Suprapubic skin (tissue), 4 donors: ENCODE measurements at regions not wholly inside any gene's neighbourhood (a gene's known extent, or its start where the extent isn't known, plus 50 kb on each side); places are given as distances from the start of the nearest gene placed in this dataset.

Experiments
- DNase-seq, 2 donors: peaks; one replicate each; pipeline ENCODE4 v3.0.0-alpha.2; 2019; ENCODE audit warnings: low spot score in 2 of 2
- H3K27ac ChIP-seq: fragments of 200-600 bp; sonication (generic); one replicate; pipeline ENCODE4 v1.5.1; 2019
- H3K27me3 ChIP-seq: fragments of 200-600 bp; sonication (generic); one replicate; pipeline ENCODE4 v1.5.1; 2019
- H3K36me3 ChIP-seq: fragments of 200-600 bp; sonication (generic); one replicate; pipeline ENCODE4 v1.5.1; 2019
- H3K4me1 ChIP-seq: fragments of 200-600 bp; sonication (generic); one replicate; pipeline ENCODE4 v1.5.1; 2019
- H3K4me3 ChIP-seq: fragments of 200-600 bp; sonication (generic); one replicate; pipeline ENCODE4 v1.5.1; 2019; ENCODE audit warnings: mild to moderate bottlenecking
- H3K9me3 ChIP-seq: fragments of 200-600 bp; sonication (generic); one replicate; pipeline ENCODE4 v1.5.1; 2019
- CTCF ChIP-seq, 2 donors: fragments of 200-600 bp in 1 of 2; fragments of 450-650 bp in 1 of 2; sonication (generic) in 1 of 2; IDR thresholded peaks; one replicate each; pipeline ENCODE4 v1.5.1; 2016 to 2019; ENCODE audit warnings: antibody characterized with exemption in 2 of 2, mild to moderate bottlenecking in 1 of 2, moderate library complexity in 1 of 2
- EP300 ChIP-seq: sonication (generic); formaldehyde crosslinking; IDR thresholded peaks from one replicate; pipeline ENCODE4 v1.6.1; 2017; ENCODE audit warnings: antibody characterized with exemption
- POLR2A ChIP-seq, 2 donors: fragments of 450-650 bp; IDR thresholded peaks; one replicate each; pipeline ENCODE4 v1.6.1; 2017; ENCODE audit warnings: antibody characterized with exemption in 2 of 2, mild to moderate bottlenecking in 2 of 2, moderate library complexity in 2 of 2
- POLR2AphosphoS5 ChIP-seq, 3 donors: sonication (generic); formaldehyde crosslinking; IDR thresholded peaks; one replicate each; pipeline ENCODE4 v1.6.1; 2017; ENCODE audit warnings: antibody characterized with exemption in 3 of 3
- WGBS: methylation state at CpG from one replicate; pipeline ENCODE4 v1.1.5; 2018; 5-methylcytosine and 5-hydroxymethylcytosine counted together

DNA sequence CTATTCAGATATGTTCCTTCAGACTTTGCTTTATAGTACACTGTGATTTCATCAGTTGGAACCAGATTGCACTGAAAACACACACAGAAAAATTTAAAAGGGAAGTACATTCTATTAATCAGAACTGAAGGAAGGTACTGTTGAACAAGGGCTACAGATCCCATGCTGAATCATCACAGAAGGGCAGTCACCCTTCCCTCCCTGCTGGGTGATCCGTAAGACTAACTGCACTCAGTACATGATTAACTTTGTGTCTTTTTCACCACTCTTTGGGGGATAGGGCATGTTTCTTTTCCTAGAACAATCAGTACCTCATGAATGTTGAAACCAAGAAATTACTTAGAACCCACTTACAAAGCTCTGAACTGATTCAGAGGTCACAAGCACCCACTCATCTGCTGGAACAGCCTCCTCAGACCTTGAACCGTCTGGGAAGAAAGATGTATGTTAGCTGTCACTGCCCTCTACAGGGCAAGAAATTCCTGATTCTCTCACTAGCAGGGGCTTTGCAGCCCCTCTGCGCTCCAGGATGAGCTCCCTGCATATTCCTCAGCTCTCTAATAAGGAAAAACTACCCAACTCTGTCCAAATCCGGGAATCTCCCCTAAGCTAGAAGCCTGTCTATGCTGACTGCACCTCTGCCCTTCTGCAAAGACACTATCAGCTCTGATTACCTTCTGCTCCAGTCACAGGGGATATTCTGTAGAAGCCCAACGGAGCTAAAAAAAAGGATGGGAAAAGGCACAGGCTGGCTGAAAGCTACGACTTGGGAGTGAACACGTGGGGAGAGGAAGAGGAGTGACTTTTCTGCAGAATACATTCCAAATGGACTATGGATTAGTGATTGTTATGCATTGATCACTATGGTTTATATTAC lies 51.0 kb downstream of the IARS1 start:
- WGBS, result 69% methylated on average over 7 of the region's 7 CpGs
- Histone ChIP-seq H3K27ac (no peak overlapping the region), H3K27me3 (no peaks in the 10 kb centered on the region), H3K9me3 (no peaks in the 10 kb centered on the region), H3K4me3 (no peak overlapping the region), H3K4me1 (no peaks in the 10 kb centered on the region), H3K36me3 (peaks cover 100% of the 10 kb centered on the region)
- no peak for DNase-seq
- TF ChIP-seq POLR2AphosphoS5 (IDR thresholded peaks at IDR 0.05), result no peak
- TF ChIP-seq EP300, result no peak
- TF ChIP-seq CTCF (IDR thresholded peaks at IDR 0.05), result no peak
- TF ChIP-seq POLR2A (IDR thresholded peaks at IDR 0.05), result no peak

DNA sequence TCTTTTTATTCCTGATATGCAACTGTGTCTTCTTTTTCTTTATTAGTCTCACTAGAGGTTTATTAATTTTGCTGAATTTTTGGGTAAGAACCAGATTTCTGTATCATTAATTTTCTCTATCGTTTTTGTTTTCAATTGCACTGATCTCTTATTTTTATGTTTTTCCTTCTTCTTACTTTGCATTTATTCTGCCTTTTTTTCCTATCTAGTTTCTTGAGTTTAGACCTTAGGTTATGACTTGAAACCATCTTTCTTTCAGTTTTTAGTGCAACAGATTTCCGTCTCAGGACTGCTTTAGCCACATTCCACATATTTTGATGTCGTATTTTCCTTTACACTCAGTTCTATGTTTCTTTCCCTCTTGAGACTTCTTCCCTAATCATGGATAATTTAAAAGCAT lies 56.6 kb downstream of the IARS1 start:
- Histone ChIP-seq H3K27me3 (no peaks in the 10 kb centered on the region), H3K4me3 (no peak overlapping the region), H3K36me3 (peaks cover 77% of the 10 kb centered on the region), H3K9me3 (no peaks in the 10 kb centered on the region), H3K4me1 (no peaks in the 10 kb centered on the region), H3K27ac (no peak overlapping the region)
- no peak for DNase-seq
- TF ChIP-seq EP300 (no peak), POLR2AphosphoS5 (IDR thresholded peaks at IDR 0.05) (no peak), POLR2A (IDR thresholded peaks at IDR 0.05) (no peak), CTCF (IDR thresholded peaks at IDR 0.05) (no peak)
- WGBS, result 97% methylated on average over 3 of the region's 3 CpGs

- no peak for DNase-seq
- 94% methylated on average over 4 of the region's 4 CpGs for WGBS
- Histone ChIP-seq H3K27ac (no peak overlapping the region), H3K27me3 (no peaks in the 10 kb centered on the region), H3K4me1 (no peaks in the 10 kb centered on the region), H3K36me3 (peaks cover 72% of the 10 kb centered on the region), H3K9me3 (no peaks in the 10 kb centered on the region), H3K4me3 (no peak overlapping the region)
- TF ChIP-seq POLR2A (IDR thresholded peaks at IDR 0.05) (no peak), POLR2AphosphoS5 (IDR thresholded peaks at IDR 0.05) (no peak), CTCF (IDR thresholded peaks at IDR 0.05) (no peak), EP300 (no peak)
Measured at GRCh38 chr9:92236465-92236864, 57.0 kb downstream of the IARS1 start.

DNA sequence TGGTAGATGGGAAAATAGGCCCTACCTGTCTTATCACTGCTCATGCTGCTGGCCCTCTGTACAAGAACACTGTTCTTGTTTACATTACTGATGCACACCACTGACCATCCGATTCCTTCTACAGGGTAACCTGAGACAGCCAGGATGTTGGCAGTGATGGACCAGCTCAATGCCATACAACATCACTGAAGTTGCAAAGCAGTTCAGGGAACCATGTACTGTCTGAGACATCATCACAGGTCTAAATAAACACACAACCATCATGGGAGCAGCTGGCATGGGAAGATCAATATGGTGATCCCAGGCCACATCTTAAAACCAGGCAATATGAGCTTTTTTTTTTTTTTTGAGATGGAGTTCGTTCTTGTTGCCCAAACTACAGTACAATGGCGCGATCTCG lies 59.0 kb downstream of the IARS1 start:
- DNase-seq, result no peak
- Histone ChIP-seq H3K9me3 (no peaks in the 10 kb centered on the region), H3K27me3 (no peaks in the 10 kb centered on the region), H3K4me1 (no peaks in the 10 kb centered on the region), H3K27ac (no peak overlapping the region), H3K4me3 (no peak overlapping the region), H3K36me3 (peaks cover 58% of the 10 kb centered on the region)
- 96% methylated on average over 5 of the region's 5 CpGs for WGBS
- TF ChIP-seq POLR2AphosphoS5 (IDR thresholded peaks at IDR 0.05) (no peak), POLR2A (IDR thresholded peaks at IDR 0.05) (no peak), EP300 (no peak), CTCF (IDR thresholded peaks at IDR 0.05) (no peak)

- Histone ChIP-seq H3K9me3 (no peaks in the 10 kb centered on the region), H3K36me3 (peaks cover 52% of the 10 kb centered on the region), H3K4me1 (no peaks in the 10 kb centered on the region), H3K4me3 (no peak overlapping the region), H3K27ac (no peak overlapping the region), H3K27me3 (no peaks in the 10 kb centered on the region)
- TF ChIP-seq POLR2A (IDR thresholded peaks at IDR 0.05) (no peak), CTCF (IDR thresholded peaks at IDR 0.05) (no peak)
- DNase-seq, result no peak
- 82% methylated on average over 1 of the region's 1 CpG for WGBS
Measured at GRCh38 chr9:92232190-92232589, 61.3 kb downstream of the IARS1 start.
